H9 (cell line): ENCODE measurements at regions not wholly inside any gene's neighbourhood (a gene's known extent, or its start where the extent isn't known, plus 50 kb on each side); places are given as distances from the start of the nearest gene placed in this dataset.

Experiments
- DNase-seq: peaks from one replicate; pipeline ENCODE4 v3.0.0-alpha.2; 2017
- H2AFZ ChIP-seq: one replicate; pipeline ENCODE4 v1.6.1; 2013; ENCODE audit warnings: mild to moderate bottlenecking, low read length, control low read depth, moderate library complexity
- H2AK5ac ChIP-seq: 2 replicates; pipeline ENCODE4 v1.6.1; 2013; ENCODE audit warnings: low read length, control low read depth, mixed read lengths; ENCODE audit not compliant: insufficient read length
- H2BK120ac ChIP-seq: one replicate; pipeline ENCODE4 v1.6.1; 2013; ENCODE audit warnings: low read depth, mild to moderate bottlenecking, low read length, control low read depth, inconsistent platforms; ENCODE audit not compliant: poor library complexity, severe bottlenecking
- H2BK12ac ChIP-seq: 2 replicates; pipeline ENCODE4 v1.6.1; 2013; ENCODE audit warnings: low read length, control low read depth, mixed read lengths, low read depth; ENCODE audit not compliant: insufficient read length
- H2BK15ac ChIP-seq: 2 replicates; pipeline ENCODE4 v1.6.1; 2013; ENCODE audit warnings: low read depth, low read length, control low read depth
- H2BK20ac ChIP-seq: one replicate; pipeline ENCODE4 v1.6.1; 2013; ENCODE audit warnings: low read depth, mild to moderate bottlenecking, low read length, control low read depth, inconsistent platforms; ENCODE audit not compliant: poor library complexity, severe bottlenecking
- H2BK5ac ChIP-seq: 2 replicates; pipeline ENCODE4 v1.6.1; 2013; ENCODE audit warnings: low read length, control low read depth, mixed read lengths; ENCODE audit not compliant: insufficient read length
- H3K14ac ChIP-seq: 2 replicates; pipeline ENCODE4 v1.6.1; 2013; ENCODE audit warnings: low read length, control low read depth; ENCODE audit not compliant: insufficient read depth
- H3K18ac ChIP-seq: 2 replicates; pipeline ENCODE4 v1.6.1; 2013; ENCODE audit warnings: low read depth, mild to moderate bottlenecking, mixed read lengths, low read length, control low read depth; ENCODE audit not compliant: insufficient read length
- H3K23ac ChIP-seq: 2 replicates; pipeline ENCODE4 v1.6.1; 2013; ENCODE audit warnings: low read length, control low read depth, mixed read lengths, low read depth; ENCODE audit not compliant: insufficient read length
- H3K23me2 ChIP-seq: 2 replicates; pipeline ENCODE4 v1.6.1; 2013; ENCODE audit warnings: low read depth, mild to moderate bottlenecking, mixed read lengths, low read length, control low read depth; ENCODE audit not compliant: insufficient read length, poor library complexity, severe bottlenecking
- H3K27ac ChIP-seq: 2 replicates; pipeline ENCODE4 v1.5.1; 2013; ENCODE audit warnings: low read length, control low read depth, mixed read lengths, low read depth; ENCODE audit not compliant: insufficient read length
- H3K27me3 ChIP-seq: 2 replicates; pipeline ENCODE4 v1.6.1; 2013; ENCODE audit warnings: low read length, control low read depth, inconsistent platforms; ENCODE audit not compliant: insufficient read depth
- H3K4ac ChIP-seq: 2 replicates; pipeline ENCODE4 v1.6.1; 2013; ENCODE audit warnings: low read depth, mild to moderate bottlenecking, control low read depth, inconsistent platforms, low read length, moderate library complexity
- H3K4me1 ChIP-seq: 2 replicates; pipeline ENCODE4 v1.6.1; 2013; ENCODE audit warnings: low read length, control low read depth, inconsistent platforms; ENCODE audit not compliant: insufficient read depth
- H3K4me2 ChIP-seq: 2 replicates; pipeline ENCODE4 v1.6.1; 2013; ENCODE audit warnings: low read length, control low read depth, mixed read lengths; ENCODE audit not compliant: insufficient read length, insufficient read depth
- H3K56ac ChIP-seq: 2 replicates; pipeline ENCODE4 v1.6.1; 2013; ENCODE audit warnings: low read depth, mild to moderate bottlenecking, mixed read lengths, low read length, control low read depth; ENCODE audit not compliant: insufficient read length
- H3K79me1 ChIP-seq: 2 replicates; pipeline ENCODE4 v1.6.1; 2013; ENCODE audit warnings: low read depth, mild to moderate bottlenecking, moderate library complexity, low read length, control low read depth, inconsistent platforms; ENCODE audit not compliant: insufficient read depth, poor library complexity, severe bottlenecking
- H3K79me2 ChIP-seq: 2 replicates; pipeline ENCODE4 v1.6.1; 2013; ENCODE audit warnings: low read length, control low read depth, inconsistent platforms; ENCODE audit not compliant: insufficient read depth
- H3K9ac ChIP-seq: 2 replicates; pipeline ENCODE4 v1.6.1; 2013; ENCODE audit warnings: low read length, control low read depth, mixed read lengths; ENCODE audit not compliant: insufficient read length; ENCODE audit errors: extremely low read depth
- H3K9me3 ChIP-seq: one replicate; pipeline ENCODE4 v1.6.1; 2013; ENCODE audit warnings: low read depth, low read length, inconsistent platforms; ENCODE audit not compliant: control insufficient read depth
- H3T11ph ChIP-seq: one replicate; pipeline ENCODE4 v1.6.1; 2013; ENCODE audit warnings: mild to moderate bottlenecking, low read length, control low read depth, inconsistent platforms
- H4K20me1 ChIP-seq: one replicate; pipeline ENCODE4 v1.6.1; 2013; ENCODE audit not compliant: control insufficient read depth, insufficient read length, insufficient read depth
- H4K5ac ChIP-seq: 2 replicates; pipeline ENCODE4 v1.6.1; 2013; ENCODE audit warnings: low read depth, mild to moderate bottlenecking, mixed read lengths, low read length, control low read depth; ENCODE audit not compliant: insufficient read length
- H4K8ac ChIP-seq: replicated peaks from 2 replicates; pipeline ENCODE4 v1.6.1; 2013; ENCODE audit warnings: low read length, control low read depth, mixed read lengths, low read depth; ENCODE audit not compliant: insufficient read length
- H4K91ac ChIP-seq: 2 replicates; pipeline ENCODE4 v1.6.1; 2013; ENCODE audit warnings: low read depth, mild to moderate bottlenecking, moderate library complexity, mixed read lengths, low read length, control low read depth; ENCODE audit not compliant: insufficient read length
- H3K27ac Mint-ChIP-seq, 3 experiments: 2 replicates in 2 of 3; 3 replicates in 1 of 3; pipeline ENCODE4 v1.8.0; 2020 to 2021; ENCODE audit warnings: mixed read lengths in 3 of 3, mild to moderate bottlenecking in 1 of 3, moderate library complexity in 1 of 3
- H3K27me3 Mint-ChIP-seq: 2 replicates; pipeline ENCODE4 v1.8.0; 2021; ENCODE audit warnings: low read depth, mild to moderate bottlenecking, moderate library complexity, mixed read lengths
- H3K36me3 Mint-ChIP-seq, 3 experiments: 2 replicates in 2 of 3; 3 replicates in 1 of 3; pipeline ENCODE4 v1.8.0; 2020 to 2021; ENCODE audit warnings: low read depth in 3 of 3, mixed read lengths in 3 of 3; ENCODE audit not compliant: insufficient read depth in 1 of 3
- H3K4me1 Mint-ChIP-seq, 2 experiments: 2 replicates each; pipeline ENCODE4 v1.8.0; 2020; ENCODE audit warnings: mixed read lengths in 2 of 2
- H3K4me3 Mint-ChIP-seq, 2 experiments: 2 replicates in 1 of 2; 3 replicates in 1 of 2; pipeline ENCODE4 v1.8.0; 2020 to 2021; ENCODE audit warnings: mild to moderate bottlenecking in 2 of 2, mixed read lengths in 2 of 2, moderate library complexity in 1 of 2
- H3K9me3 Mint-ChIP-seq, 2 experiments: 2 replicates in 1 of 2; 3 replicates in 1 of 2; pipeline ENCODE4 v1.8.0; 2020; ENCODE audit warnings: mild to moderate bottlenecking in 2 of 2, mixed read lengths in 2 of 2, moderate library complexity in 1 of 2
- CTCF ChIP-seq: fragments of 200-600 bp; sonication (generic); conservative IDR thresholded peaks from 3 replicates; pipeline ENCODE4 v1.8.0; 2021; ENCODE audit warnings: antibody characterized with exemption, mild to moderate bottlenecking
- WGBS: extraction: QIAGEN DNeasy Blood & Tissue Kit; methylation state at CpG from one replicate; pipeline ENCODE4 v1.1.7; 2013; ENCODE audit warnings: missing lambda C conversion rate, low lambda C conversion rate, mixed read lengths; ENCODE audit not compliant: insufficient read length; ENCODE audit errors: extremely low coverage; 5-methylcytosine and 5-hydroxymethylcytosine counted together

- Histone ChIP-seq H2BK12ac (no peak overlapping the region), H3K27ac (no peak overlapping the region), H3K18ac (no peak overlapping the region), H2BK20ac (no peak overlapping the region), H2AK5ac (no peak overlapping the region), H4K5ac (no peak overlapping the region), H4K91ac (no peak overlapping the region), H3K4me1 (no peaks in the 10 kb centered on the region), H3K79me1 (no peaks in the 10 kb centered on the region), H3K79me2 (no peaks in the 10 kb centered on the region), H4K8ac (no peak overlapping the region), H3K27me3 (no peaks in the 10 kb centered on the region), H3K4ac (no peak overlapping the region), H3K23ac (no peak overlapping the region), H3T11ph (no peak overlapping the region), H3K23me2 (no peaks in the 10 kb centered on the region), H4K20me1 (no peaks in the 10 kb centered on the region), H2BK120ac (no peak overlapping the region), H2BK5ac (no peak overlapping the region), H3K14ac (no peak overlapping the region), H3K9ac (no peak overlapping the region), H3K4me2 (no peak overlapping the region), H2BK15ac (no peak overlapping the region), H3K9me3 (no peaks in the 10 kb centered on the region), H3K56ac (no peak overlapping the region), H2AFZ (no peak overlapping the region)
- H3K4me1 Mint-ChIP-seq = peaks cover 0 to 4% of the 10 kb centered on the region in 2 experiments; a peak in 1 of 4 replicates
- no peak for DNase-seq
- no peaks in the 10 kb centered on the region; a peak in 1 of 7 replicates for H3K36me3 Mint-ChIP-seq
- no peak for TF ChIP-seq CTCF
- no peaks in the 10 kb centered on the region for H3K27me3 Mint-ChIP-seq
- no peak overlapping the region for H3K27ac Mint-ChIP-seq
- no peak overlapping the region for H3K4me3 Mint-ChIP-seq
- no CpG with 5 or more reads among the region's 1 CpG for WGBS
- peaks cover 2 to 4% of the 10 kb centered on the region in 2 experiments; a peak in 2 of 5 replicates for H3K9me3 Mint-ChIP-seq
These were observed 166.1 kb upstream of the MOCS2 start for GRCh38 chr5:53275666-53276065.
